ENCODE measurements at regions not wholly inside any gene's neighbourhood (a gene's known extent, or its start where the extent isn't known, plus 50 kb on each side); places are given as distances from the start of the nearest gene placed in this dataset.

GRCh38 chr20:22438926-22439325 is 145.4 kb downstream of the FOXA2 start:
- TF ChIP-seq POLR2AphosphoS5 (IDR thresholded peaks at IDR 0.05) (no peak), CTCF (IDR thresholded peaks at IDR 0.05) (no peak)
